ENCODE measurements at regions not wholly inside any gene's neighbourhood (a gene's known extent, or its start where the extent isn't known, plus 50 kb on each side); places are given as distances from the start of the nearest gene placed in this dataset.
"Not testable (repeated sequence)": the region's sequence is repeated elsewhere in the genome, so short reads cannot be mapped to it uniquely, and the experiment has no call there.

DNA sequence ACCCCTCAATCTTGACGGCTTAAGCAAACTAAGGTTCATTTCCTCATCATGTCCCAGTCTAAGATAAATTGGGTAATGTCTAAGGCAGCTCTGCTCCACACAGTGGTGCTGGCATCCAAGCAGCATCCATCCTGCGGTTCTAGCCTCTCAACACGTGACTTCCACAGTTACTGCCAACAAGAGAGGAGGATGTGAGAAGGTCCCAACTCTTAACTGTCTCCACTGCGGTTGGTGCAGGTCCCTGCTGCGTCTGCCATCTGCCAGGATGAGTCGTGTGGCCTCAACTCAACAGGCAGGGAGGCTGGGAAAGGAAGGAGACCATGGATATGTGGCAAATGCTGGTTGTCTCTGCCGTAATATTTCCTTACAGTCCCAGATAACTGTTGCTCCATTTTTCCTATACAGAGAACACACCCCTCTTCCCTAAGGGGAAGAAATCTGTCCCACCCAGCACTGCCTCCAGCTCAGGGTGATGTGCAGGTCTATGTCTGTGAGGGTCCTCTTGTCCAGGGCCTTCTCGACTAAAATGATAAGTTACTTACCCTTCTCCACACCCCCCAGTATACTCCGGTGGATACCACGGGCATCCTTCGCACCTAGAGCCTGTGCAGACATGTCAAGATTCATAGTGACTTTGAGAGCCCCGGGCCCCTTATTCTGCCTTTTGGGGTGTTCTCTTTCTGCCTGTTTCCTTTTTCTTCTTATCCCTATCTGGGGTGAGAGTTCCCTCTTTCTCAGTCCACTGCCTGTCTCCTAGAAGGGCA is 64.7 kb downstream of the KCNJ18 start:
- Histone ChIP-seq H3K9me3 (ENCODE audit: insufficient read depth, low read length, severe bottlenecking) (peaks cover 5% of the 10 kb centered on the region), H3K79me2 (ENCODE audit: insufficient read depth, low read length) (no peaks in the 10 kb centered on the region), H3K4me2 (ENCODE audit: insufficient read depth, low read length) (no peak overlapping the region), H3K27ac (ENCODE audit: low read length) (no peak overlapping the region), H4K20me1 (ENCODE audit: insufficient read depth, low read length) (no peaks in the 10 kb centered on the region), H3K36me3 (ENCODE audit: insufficient read depth, low read length) (no peaks in the 10 kb centered on the region), H3K4me3 (ENCODE audit: low read depth in 1 of 2, low read length in 2 of 2) (no peak overlapping the region), H3K9ac (ENCODE audit: low read depth, low read length) (no peak overlapping the region), H2AFZ (ENCODE audit: low read depth, low read length) (no peak overlapping the region), H3K27me3 (ENCODE audit: insufficient read depth, low read length, poor library complexity) (no peaks in the 10 kb centered on the region), H3K4me1 (ENCODE audit: insufficient read depth, low read length) (no peaks in the 10 kb centered on the region)
- TF ChIP-seq EZH2 (IDR thresholded peaks at IDR 0.05; ENCODE audit: borderline replicate concordance, low read depth, low read length, severe bottlenecking), result no peak
- TF ChIP-seq, protein P1, sequence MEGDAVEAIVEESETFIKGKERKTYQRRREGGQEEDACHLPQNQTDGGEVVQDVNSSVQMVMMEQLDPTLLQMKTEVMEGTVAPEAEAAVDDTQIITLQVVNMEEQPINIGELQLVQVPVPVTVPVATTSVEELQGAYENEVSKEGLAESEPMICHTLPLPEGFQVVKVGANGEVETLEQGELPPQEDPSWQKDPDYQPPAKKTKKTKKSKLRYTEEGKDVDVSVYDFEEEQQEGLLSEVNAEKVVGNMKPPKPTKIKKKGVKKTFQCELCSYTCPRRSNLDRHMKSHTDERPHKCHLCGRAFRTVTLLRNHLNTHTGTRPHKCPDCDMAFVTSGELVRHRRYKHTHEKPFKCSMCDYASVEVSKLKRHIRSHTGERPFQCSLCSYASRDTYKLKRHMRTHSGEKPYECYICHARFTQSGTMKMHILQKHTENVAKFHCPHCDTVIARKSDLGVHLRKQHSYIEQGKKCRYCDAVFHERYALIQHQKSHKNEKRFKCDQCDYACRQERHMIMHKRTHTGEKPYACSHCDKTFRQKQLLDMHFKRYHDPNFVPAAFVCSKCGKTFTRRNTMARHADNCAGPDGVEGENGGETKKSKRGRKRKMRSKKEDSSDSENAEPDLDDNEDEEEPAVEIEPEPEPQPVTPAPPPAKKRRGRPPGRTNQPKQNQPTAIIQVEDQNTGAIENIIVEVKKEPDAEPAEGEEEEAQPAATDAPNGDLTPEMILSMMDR (IDR thresholded peaks at IDR 0.05; ENCODE audit: borderline replicate concordance, extremely low read depth, low read length, poor library complexity, severe bottlenecking), result no peak
- no peak for ATAC-seq (ENCODE audit: insufficient read depth, low read depth)
- no peak for DNase-seq

DNA sequence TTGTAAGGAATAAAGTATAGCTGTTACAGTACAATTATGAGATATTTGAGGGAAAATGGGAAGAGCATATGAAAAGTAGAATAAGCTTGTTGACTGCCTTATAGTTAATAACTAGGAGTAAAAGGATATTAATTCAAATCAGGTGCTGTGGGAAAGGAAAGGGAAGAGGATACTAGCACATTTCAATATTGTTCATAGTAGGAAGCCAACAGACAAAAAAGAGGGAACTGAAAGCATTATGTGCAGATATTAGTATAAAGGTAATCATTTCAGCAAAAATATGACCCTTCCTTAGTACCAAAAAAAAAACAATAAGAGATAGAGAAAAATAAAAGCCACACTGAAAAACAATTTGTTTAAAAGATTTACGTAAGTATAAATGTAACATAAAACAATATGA is 67.3 kb downstream of the KCNJ18 start:
- not testable (repeated sequence) for H3K27ac ChIP-seq (ENCODE audit: low read length); DNase-seq; H3K79me2 ChIP-seq (ENCODE audit: insufficient read depth, low read length); H3K9me3 ChIP-seq (ENCODE audit: insufficient read depth, low read length, severe bottlenecking); ATAC-seq (ENCODE audit: insufficient read depth, low read depth); H3K36me3 ChIP-seq (ENCODE audit: insufficient read depth, low read length); H3K4me2 ChIP-seq (ENCODE audit: insufficient read depth, low read length); H2AFZ ChIP-seq (ENCODE audit: low read depth, low read length); H3K27me3 ChIP-seq (ENCODE audit: insufficient read depth, low read length, poor library complexity); H4K20me1 ChIP-seq (ENCODE audit: insufficient read depth, low read length); H3K4me1 ChIP-seq (ENCODE audit: insufficient read depth, low read length); H3K4me3 ChIP-seq (ENCODE audit: low read depth in 1 of 2, low read length in 2 of 2); H3K9ac ChIP-seq (ENCODE audit: low read depth, low read length)

DNA sequence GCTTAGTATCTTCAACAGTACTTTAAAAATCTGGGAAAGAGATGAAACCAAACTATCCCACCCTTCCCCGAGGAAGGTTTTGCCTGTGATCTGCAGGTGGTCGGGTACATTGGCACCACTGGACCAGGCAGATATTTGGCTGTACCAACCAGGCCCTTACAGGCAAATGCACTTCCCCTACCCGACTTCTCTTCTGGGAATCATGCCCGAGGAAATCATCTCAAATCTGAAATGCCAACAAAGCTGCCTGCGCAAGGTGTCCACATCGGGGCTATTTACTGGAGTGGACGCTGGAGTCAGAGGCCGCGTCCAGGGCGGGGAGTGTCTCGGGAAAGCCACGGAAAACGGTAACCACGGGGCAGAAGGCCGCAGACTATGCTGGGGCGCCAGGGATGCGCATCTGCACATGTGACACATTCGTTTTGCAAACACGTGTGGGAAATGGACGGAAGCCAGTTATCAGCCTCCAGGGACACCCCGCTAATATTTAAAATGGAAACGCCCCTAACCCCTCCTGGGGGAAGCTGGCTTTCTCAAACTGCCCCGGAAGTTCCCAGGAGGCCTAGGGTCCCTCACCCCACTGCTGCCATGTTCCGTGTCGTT is 71.5 kb downstream of the KCNJ18 start:
- H3K4me3 ChIP-seq (ENCODE audit: low read depth in 1 of 2, low read length in 2 of 2), result not testable (repeated sequence)

DNA sequence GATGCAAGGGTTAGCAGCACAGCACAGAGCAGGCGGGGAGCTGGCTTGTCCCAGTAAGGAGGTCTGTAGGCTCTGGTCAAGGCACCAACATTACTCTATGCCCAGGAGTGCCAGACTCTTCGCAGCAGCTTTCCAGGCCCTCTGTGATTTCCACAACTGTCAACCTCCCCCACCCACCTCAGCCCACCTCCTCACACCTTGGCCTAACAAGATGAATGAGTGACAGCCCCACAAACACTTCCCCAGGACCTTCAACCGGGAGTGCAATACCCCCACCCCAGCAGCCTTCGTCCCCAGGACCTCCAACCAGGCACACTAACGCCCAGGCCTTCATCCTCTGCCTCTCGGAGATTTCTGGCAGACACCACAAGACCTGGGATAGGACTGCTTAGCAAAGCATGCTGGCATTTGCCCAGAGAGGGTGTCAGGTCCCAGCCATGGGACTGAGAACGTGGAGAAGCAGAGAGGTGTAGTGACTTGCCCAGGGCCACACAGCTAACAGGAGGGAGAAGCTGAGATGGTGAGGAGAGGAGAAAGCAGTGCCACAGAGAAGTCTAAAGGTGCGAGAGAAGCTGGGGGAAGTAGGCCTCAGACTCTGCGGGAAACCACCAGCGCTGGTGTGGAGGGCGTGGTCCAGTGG is 73.4 kb downstream of the KCNJ18 start:
- not testable (repeated sequence) for H3K9me3 ChIP-seq (ENCODE audit: insufficient read depth, low read length, severe bottlenecking)

More for the DNA sequence above, 71.5 kb downstream of the KCNJ18 start:
- H3K4me1 ChIP-seq (ENCODE audit: insufficient read depth, low read length); H3K4me2 ChIP-seq (ENCODE audit: insufficient read depth, low read length); H3K27me3 ChIP-seq (ENCODE audit: insufficient read depth, low read length, poor library complexity); H2AFZ ChIP-seq (ENCODE audit: low read depth, low read length); H3K9me3 ChIP-seq (ENCODE audit: insufficient read depth, low read length, severe bottlenecking); H3K79me2 ChIP-seq (ENCODE audit: insufficient read depth, low read length); H4K20me1 ChIP-seq (ENCODE audit: insufficient read depth, low read length); H3K27ac ChIP-seq (ENCODE audit: low read length); H3K9ac ChIP-seq (ENCODE audit: low read depth, low read length); ATAC-seq (ENCODE audit: insufficient read depth, low read depth); DNase-seq; H3K36me3 ChIP-seq (ENCODE audit: insufficient read depth, low read length): not testable (repeated sequence)

DNA sequence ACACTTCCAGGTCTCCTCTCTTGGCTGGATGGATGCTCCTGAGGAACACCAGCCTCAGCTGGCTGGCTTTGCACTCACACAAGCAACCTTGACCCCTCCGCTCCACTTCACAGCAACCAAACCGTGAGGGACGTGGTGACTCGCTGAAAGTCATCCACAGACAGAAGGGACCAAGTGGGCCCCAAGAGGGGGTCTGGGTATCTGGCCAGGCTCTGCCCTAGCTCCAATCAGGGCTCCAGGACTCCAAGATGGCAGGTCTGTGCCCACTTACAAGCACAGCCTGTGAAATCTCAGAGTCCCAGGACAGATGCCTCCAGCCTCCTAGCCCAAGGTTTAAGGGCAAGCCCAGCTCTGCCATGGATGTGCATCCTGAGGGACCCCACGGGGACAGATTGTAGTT is 74.2 kb downstream of the KCNJ18 start:
- H3K4me1 ChIP-seq (ENCODE audit: insufficient read depth, low read length); ATAC-seq (ENCODE audit: insufficient read depth, low read depth); H2AFZ ChIP-seq (ENCODE audit: low read depth, low read length); H3K27ac ChIP-seq (ENCODE audit: low read length); H3K27me3 ChIP-seq (ENCODE audit: insufficient read depth, low read length, poor library complexity); H3K4me2 ChIP-seq (ENCODE audit: insufficient read depth, low read length); H3K4me3 ChIP-seq (ENCODE audit: low read depth in 1 of 2, low read length in 2 of 2); H3K36me3 ChIP-seq (ENCODE audit: insufficient read depth, low read length); H3K79me2 ChIP-seq (ENCODE audit: insufficient read depth, low read length); H4K20me1 ChIP-seq (ENCODE audit: insufficient read depth, low read length); DNase-seq; H3K9me3 ChIP-seq (ENCODE audit: insufficient read depth, low read length, severe bottlenecking); H3K9ac ChIP-seq (ENCODE audit: low read depth, low read length): not testable (repeated sequence)

More for the DNA sequence above, 73.4 kb downstream of the KCNJ18 start:
- not testable (repeated sequence) for H3K4me2 ChIP-seq (ENCODE audit: insufficient read depth, low read length); H2AFZ ChIP-seq (ENCODE audit: low read depth, low read length); H3K36me3 ChIP-seq (ENCODE audit: insufficient read depth, low read length); H3K27me3 ChIP-seq (ENCODE audit: insufficient read depth, low read length, poor library complexity); H3K4me1 ChIP-seq (ENCODE audit: insufficient read depth, low read length); H4K20me1 ChIP-seq (ENCODE audit: insufficient read depth, low read length); H3K79me2 ChIP-seq (ENCODE audit: insufficient read depth, low read length); H3K9ac ChIP-seq (ENCODE audit: low read depth, low read length); DNase-seq; ATAC-seq (ENCODE audit: insufficient read depth, low read depth); H3K27ac ChIP-seq (ENCODE audit: low read length); H3K4me3 ChIP-seq (ENCODE audit: low read depth in 1 of 2, low read length in 2 of 2)

DNA sequence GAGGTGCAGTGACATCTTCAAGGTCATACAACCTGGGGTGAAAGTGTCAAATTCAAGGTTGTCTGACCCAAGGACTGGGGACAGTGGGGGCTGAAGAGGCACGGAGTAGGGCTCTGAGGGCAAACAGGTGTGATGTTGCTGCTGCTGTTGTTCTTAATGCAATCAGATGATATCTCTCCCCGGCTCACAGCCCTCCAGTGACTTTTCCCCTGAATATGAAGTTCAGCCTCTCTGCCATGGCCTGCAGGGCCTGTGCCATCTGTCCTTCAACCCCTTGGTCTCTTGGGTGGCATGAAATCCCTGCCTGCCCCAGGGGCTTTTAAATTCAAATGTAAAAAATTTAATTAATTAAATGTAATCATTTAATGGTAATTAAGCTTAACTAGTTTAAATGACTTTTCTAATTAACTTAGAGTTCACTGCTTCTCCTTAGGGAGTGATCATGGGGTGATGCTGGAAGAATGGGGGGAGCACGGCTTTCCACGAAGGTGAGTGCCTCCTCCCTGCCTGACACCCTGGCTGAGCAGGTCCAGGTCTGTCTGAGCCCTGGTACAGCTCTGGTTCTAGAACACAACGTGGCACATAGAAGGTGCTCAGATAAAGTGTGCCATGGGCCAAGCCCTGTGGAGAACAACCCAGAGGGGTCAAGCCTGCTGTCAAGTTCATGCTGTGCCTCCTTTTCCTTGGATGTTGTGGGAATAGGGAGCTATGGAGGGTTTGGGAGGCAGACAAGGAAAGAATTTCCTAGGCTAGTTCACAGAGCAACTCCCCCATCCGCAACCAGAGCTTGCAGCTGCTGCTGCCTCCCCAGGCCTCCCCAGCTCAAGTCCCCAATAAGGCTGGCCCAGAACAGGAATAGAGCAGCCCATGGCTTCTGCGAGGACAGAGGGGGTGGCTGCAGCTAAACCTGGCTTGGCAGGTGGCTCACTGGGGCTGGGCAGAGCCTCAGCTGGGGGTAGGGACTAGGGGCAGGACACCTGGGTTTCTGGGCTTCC is 75.1 kb downstream of the KCNJ18 start:
- not testable (repeated sequence) for H3K4me1 ChIP-seq (ENCODE audit: insufficient read depth, low read length); H3K27ac ChIP-seq (ENCODE audit: low read length); H2AFZ ChIP-seq (ENCODE audit: low read depth, low read length); ATAC-seq (ENCODE audit: insufficient read depth, low read depth); H3K9me3 ChIP-seq (ENCODE audit: insufficient read depth, low read length, severe bottlenecking); DNase-seq; H3K4me3 ChIP-seq (ENCODE audit: low read depth in 1 of 2, low read length in 2 of 2); H3K27me3 ChIP-seq (ENCODE audit: insufficient read depth, low read length, poor library complexity); H3K4me2 ChIP-seq (ENCODE audit: insufficient read depth, low read length); H3K79me2 ChIP-seq (ENCODE audit: insufficient read depth, low read length); H3K36me3 ChIP-seq (ENCODE audit: insufficient read depth, low read length); H3K9ac ChIP-seq (ENCODE audit: low read depth, low read length); H4K20me1 ChIP-seq (ENCODE audit: insufficient read depth, low read length)

Data from DND-41 (cell line).